Mesothelial cell of epicardium (in vitro differentiated cells): ENCODE measurements at regions not wholly inside any gene's neighbourhood (a gene's known extent, or its start where the extent isn't known, plus 50 kb on each side); places are given as distances from the start of the nearest gene placed in this dataset.

ENCODE experiments used
- DNase-seq, 2 experiments: peaks; one replicate each; pipeline ENCODE4 v3.0.0; 2021; ENCODE audit warnings: low spot score in 2 of 2; ENCODE audit not compliant: unreplicated experiment in 2 of 2
- H3K27ac Mint-ChIP-seq: 2 replicates; pipeline ENCODE4 v1.8.0; 2021; ENCODE audit warnings: mixed read lengths
- H3K27me3 Mint-ChIP-seq: 2 replicates; pipeline ENCODE4 v1.8.0; 2021; ENCODE audit warnings: low read depth, mixed read lengths
- H3K36me3 Mint-ChIP-seq: 2 replicates; pipeline ENCODE4 v1.8.0; 2021; ENCODE audit warnings: mixed read lengths
- H3K4me1 Mint-ChIP-seq: 2 replicates; pipeline ENCODE4 v1.8.0; 2021; ENCODE audit warnings: mixed read lengths
- H3K4me3 Mint-ChIP-seq: 2 replicates; pipeline ENCODE4 v1.8.0; 2021; ENCODE audit warnings: mild to moderate bottlenecking, moderate library complexity, mixed read lengths
- H3K9me3 Mint-ChIP-seq: 2 replicates; pipeline ENCODE4 v1.8.0; 2021; ENCODE audit warnings: mixed read lengths
- CTCF ChIP-seq: fragments of 200-600 bp; sonication (generic); IDR thresholded peaks from one replicate; pipeline ENCODE4 v1.5.0; 2021; ENCODE audit warnings: antibody characterized with exemption; ENCODE audit not compliant: unreplicated experiment

DNA sequence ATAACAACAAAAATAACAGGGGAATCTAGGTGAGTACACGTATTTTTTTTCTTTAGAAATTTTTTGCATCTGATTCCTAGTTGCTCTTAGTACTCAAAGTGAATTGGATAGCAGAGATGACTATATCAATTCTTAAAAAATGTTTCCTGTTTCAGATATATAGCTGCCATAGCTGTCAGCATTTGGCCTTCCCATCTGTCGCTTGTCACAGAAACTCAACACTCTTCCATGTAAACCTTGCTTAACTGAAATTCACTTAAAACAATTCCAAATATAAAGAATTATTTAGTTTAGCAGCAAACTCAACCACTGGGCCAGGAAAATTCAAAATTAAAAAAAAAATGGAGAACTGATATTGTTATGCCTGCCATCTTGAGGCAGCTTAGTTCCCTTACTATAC is 807.5 kb downstream of the IGSF11 start:
- no peak overlapping the region for H3K27ac Mint-ChIP-seq
- H3K27me3 Mint-ChIP-seq = peaks cover 2% of the 10 kb centered on the region
- H3K4me1 Mint-ChIP-seq = no peaks in the 10 kb centered on the region
- peaks cover 13% of the 10 kb centered on the region for H3K9me3 Mint-ChIP-seq
- H3K4me3 Mint-ChIP-seq = no peak overlapping the region
- TF ChIP-seq CTCF = no peak
- H3K36me3 Mint-ChIP-seq = no peaks in the 10 kb centered on the region
- no peak for DNase-seq

- DNase-seq = no peak
- H3K36me3 Mint-ChIP-seq = no peaks in the 10 kb centered on the region
- no peaks in the 10 kb centered on the region for H3K4me1 Mint-ChIP-seq
Observed at GRCh38 chr3:118228151-118228550, 806.5 kb downstream of the IGSF11 start.

GRCh38 chr3:118229196-118229595 is 805.5 kb downstream of the IGSF11 start:
- peaks cover 2% of the 10 kb centered on the region for H3K27me3 Mint-ChIP-seq
- H3K36me3 Mint-ChIP-seq = no peaks in the 10 kb centered on the region
- no peaks in the 10 kb centered on the region for H3K4me1 Mint-ChIP-seq
- H3K27ac Mint-ChIP-seq = no peak overlapping the region
- no peak for TF ChIP-seq CTCF
- H3K4me3 Mint-ChIP-seq = no peak overlapping the region
- peaks cover 3% of the 10 kb centered on the region for H3K9me3 Mint-ChIP-seq
- no peak for DNase-seq

More at GRCh38 chr3:118228151-118228550, 806.5 kb downstream of the IGSF11 start:
- Mint-ChIP-seq H3K27me3 (peaks cover 2% of the 10 kb centered on the region), H3K9me3 (peaks cover 6% of the 10 kb centered on the region), H3K4me3 (no peak overlapping the region), H3K27ac (no peak overlapping the region)
- no peak for TF ChIP-seq CTCF

- Mint-ChIP-seq H3K27ac (no peak overlapping the region), H3K9me3 (no peaks in the 10 kb centered on the region), H3K36me3 (no peaks in the 10 kb centered on the region), H3K4me1 (no peaks in the 10 kb centered on the region), H3K27me3 (peaks cover 2% of the 10 kb centered on the region), H3K4me3 (no peak overlapping the region)
- no peak for TF ChIP-seq CTCF
- DNase-seq = no peak
Observed at GRCh38 chr3:118231578-118231977, 803.1 kb downstream of the IGSF11 start.

DNA sequence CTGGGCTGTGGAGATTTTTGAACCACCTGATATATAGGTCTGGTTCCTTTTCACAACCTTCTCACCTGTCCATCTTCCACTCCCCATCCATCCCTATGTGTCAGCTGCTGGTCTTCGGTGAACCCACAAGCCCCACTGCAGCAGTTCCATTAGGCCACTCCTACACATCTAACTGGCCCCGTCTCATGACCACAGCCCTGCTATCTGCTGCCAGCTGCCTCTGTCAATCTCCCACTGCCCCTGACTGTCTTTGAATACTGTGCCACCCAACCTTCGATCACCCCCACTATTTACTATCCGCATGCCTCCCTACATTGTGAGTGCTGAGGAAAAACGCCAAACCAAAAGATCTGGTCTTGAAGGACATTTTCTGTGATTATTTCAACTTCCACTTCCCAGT is 795.4 kb downstream of the IGSF11 start:
- TF ChIP-seq CTCF = no peak
- DNase-seq = no peak
- no peaks in the 10 kb centered on the region for H3K9me3 Mint-ChIP-seq
- no peak overlapping the region for H3K27ac Mint-ChIP-seq
- no peak overlapping the region for H3K4me3 Mint-ChIP-seq
- H3K27me3 Mint-ChIP-seq = no peaks in the 10 kb centered on the region
- no peaks in the 10 kb centered on the region for H3K36me3 Mint-ChIP-seq
- no peaks in the 10 kb centered on the region for H3K4me1 Mint-ChIP-seq

GRCh38 chr3:118244761-118245160 is 789.9 kb downstream of the IGSF11 start:
- H3K27me3 Mint-ChIP-seq = no peaks in the 10 kb centered on the region
- no peak overlapping the region for H3K4me3 Mint-ChIP-seq
- peaks cover 4% of the 10 kb centered on the region for H3K9me3 Mint-ChIP-seq
- DNase-seq = no peak
- H3K36me3 Mint-ChIP-seq = no peaks in the 10 kb centered on the region
- TF ChIP-seq CTCF = no peak
- H3K4me1 Mint-ChIP-seq = no peaks in the 10 kb centered on the region
- no peak overlapping the region for H3K27ac Mint-ChIP-seq
